Smooth muscle cell (in vitro differentiated cells): ENCODE measurements at regions not wholly inside any gene's neighbourhood (a gene's known extent, or its start where the extent isn't known, plus 50 kb on each side); places are given as distances from the start of the nearest gene placed in this dataset.

Experiments used
- DNase-seq: peaks from one replicate; lab custom pipeline; 2025; ENCODE audit not compliant: unreplicated experiment; lab: John Stamatoyannopoulos, UW
- H2AFZ ChIP-seq: fragments of 200-600 bp; sonication (generic); 2 replicates; pipeline ENCODE4 v1.6.0; 2016; ENCODE audit warnings: antibody characterized with exemption, low read depth, mild to moderate bottlenecking
- H3F3A ChIP-seq: fragments of 200-600 bp; sonication (generic); 2 replicates; pipeline ENCODE4 v1.6.0; 2017; ENCODE audit warnings: antibody characterized with exemption, low read depth
- H3K27ac ChIP-seq: fragments of 200-600 bp; sonication (generic); 2 replicates; pipeline ENCODE4 v1.5.1; 2016; ENCODE audit warnings: low read depth, mild to moderate bottlenecking
- H3K27me3 ChIP-seq: fragments of 200-600 bp; sonication (generic); 2 replicates; pipeline ENCODE4 v1.6.1; 2016; ENCODE audit warnings: low read depth, mild to moderate bottlenecking
- H3K36me3 ChIP-seq: fragments of 200-600 bp; sonication (generic); 2 replicates; pipeline ENCODE4 v1.5.1; 2016; ENCODE audit warnings: low read depth
- H3K4me1 ChIP-seq: fragments of 200-600 bp; sonication (generic); 2 replicates; pipeline ENCODE4 v1.5.1; 2016; ENCODE audit warnings: low read depth
- H3K4me2 ChIP-seq: fragments of 200-600 bp; sonication (generic); 2 replicates; pipeline ENCODE4 v1.6.0; 2016; ENCODE audit warnings: mild to moderate bottlenecking
- H3K4me3 ChIP-seq: fragments of 200-600 bp; sonication (generic); 2 replicates; pipeline ENCODE4 v1.5.1; 2016; ENCODE audit warnings: mild to moderate bottlenecking
- H3K79me2 ChIP-seq: fragments of 200-600 bp; sonication (generic); 2 replicates; pipeline ENCODE4 v1.6.0; 2016; ENCODE audit warnings: low read depth, mild to moderate bottlenecking
- H3K9ac ChIP-seq: fragments of 200-600 bp; sonication (generic); 2 replicates; pipeline ENCODE4 v1.6.0; 2016; ENCODE audit warnings: low read depth
- H3K9me3 ChIP-seq: fragments of 200-600 bp; sonication (generic); replicated peaks from 2 replicates; pipeline ENCODE4 v1.5.1; 2016; ENCODE audit warnings: low read depth
- H4K20me1 ChIP-seq: fragments of 200-600 bp; sonication (generic); 2 replicates; pipeline ENCODE4 v1.6.0; 2016; ENCODE audit warnings: low read depth
- WGBS: methylation state at CpG from one replicate; pipeline ENCODE4 v1.1.7; 2016; ENCODE audit warnings: low lambda C conversion rate; 5-methylcytosine and 5-hydroxymethylcytosine counted together
- TF ChIP-seq, protein P1 (sequence below): fragments of 200-600 bp; sonication (generic); IDR thresholded peaks from 2 replicates; pipeline ENCODE4 v1.5.1; 2017; ENCODE audit warnings: borderline replicate concordance, mild to moderate bottlenecking, antibody characterized with exemption; ENCODE audit not compliant: insufficient read depth, poor library complexity, severe bottlenecking

DNA sequence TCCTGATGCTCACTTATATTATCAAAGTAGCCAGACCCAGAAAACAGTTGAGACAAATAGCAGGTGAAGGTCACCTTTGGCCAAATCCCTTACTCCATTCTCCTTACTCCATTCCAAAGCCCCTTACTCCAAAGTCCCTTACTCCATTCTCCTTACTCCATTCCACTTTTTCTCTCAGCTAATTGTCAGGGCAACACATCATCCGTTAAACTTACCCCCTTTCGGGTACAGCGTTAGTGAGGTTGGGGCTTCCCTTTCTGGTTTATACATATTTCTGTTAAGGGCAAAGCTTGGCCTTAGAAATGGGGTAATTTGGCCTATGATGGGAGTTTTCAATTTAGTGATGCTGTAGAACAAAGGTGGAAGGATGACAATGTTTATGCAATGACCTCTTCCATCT, 111.8 kb upstream of the CCND2 start:
- Histone ChIP-seq H3K4me1 (no peaks in the 10 kb centered on the region), H3K27me3 (no peaks in the 10 kb centered on the region), H4K20me1 (no peaks in the 10 kb centered on the region), H2AFZ (no peak overlapping the region), H3K9ac (no peak overlapping the region), H3K79me2 (no peaks in the 10 kb centered on the region), H3K36me3 (no peaks in the 10 kb centered on the region), H3K9me3 (no peaks in the 10 kb centered on the region), H3K27ac (no peak overlapping the region), H3F3A (no peaks in the 10 kb centered on the region), H3K4me2 (no peak overlapping the region), H3K4me3 (no peak overlapping the region)
- no peak for DNase-seq
- 81% methylated on average over 3 of the region's 3 CpGs for WGBS
- TF ChIP-seq, protein P1, sequence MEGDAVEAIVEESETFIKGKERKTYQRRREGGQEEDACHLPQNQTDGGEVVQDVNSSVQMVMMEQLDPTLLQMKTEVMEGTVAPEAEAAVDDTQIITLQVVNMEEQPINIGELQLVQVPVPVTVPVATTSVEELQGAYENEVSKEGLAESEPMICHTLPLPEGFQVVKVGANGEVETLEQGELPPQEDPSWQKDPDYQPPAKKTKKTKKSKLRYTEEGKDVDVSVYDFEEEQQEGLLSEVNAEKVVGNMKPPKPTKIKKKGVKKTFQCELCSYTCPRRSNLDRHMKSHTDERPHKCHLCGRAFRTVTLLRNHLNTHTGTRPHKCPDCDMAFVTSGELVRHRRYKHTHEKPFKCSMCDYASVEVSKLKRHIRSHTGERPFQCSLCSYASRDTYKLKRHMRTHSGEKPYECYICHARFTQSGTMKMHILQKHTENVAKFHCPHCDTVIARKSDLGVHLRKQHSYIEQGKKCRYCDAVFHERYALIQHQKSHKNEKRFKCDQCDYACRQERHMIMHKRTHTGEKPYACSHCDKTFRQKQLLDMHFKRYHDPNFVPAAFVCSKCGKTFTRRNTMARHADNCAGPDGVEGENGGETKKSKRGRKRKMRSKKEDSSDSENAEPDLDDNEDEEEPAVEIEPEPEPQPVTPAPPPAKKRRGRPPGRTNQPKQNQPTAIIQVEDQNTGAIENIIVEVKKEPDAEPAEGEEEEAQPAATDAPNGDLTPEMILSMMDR, result no peak

DNA sequence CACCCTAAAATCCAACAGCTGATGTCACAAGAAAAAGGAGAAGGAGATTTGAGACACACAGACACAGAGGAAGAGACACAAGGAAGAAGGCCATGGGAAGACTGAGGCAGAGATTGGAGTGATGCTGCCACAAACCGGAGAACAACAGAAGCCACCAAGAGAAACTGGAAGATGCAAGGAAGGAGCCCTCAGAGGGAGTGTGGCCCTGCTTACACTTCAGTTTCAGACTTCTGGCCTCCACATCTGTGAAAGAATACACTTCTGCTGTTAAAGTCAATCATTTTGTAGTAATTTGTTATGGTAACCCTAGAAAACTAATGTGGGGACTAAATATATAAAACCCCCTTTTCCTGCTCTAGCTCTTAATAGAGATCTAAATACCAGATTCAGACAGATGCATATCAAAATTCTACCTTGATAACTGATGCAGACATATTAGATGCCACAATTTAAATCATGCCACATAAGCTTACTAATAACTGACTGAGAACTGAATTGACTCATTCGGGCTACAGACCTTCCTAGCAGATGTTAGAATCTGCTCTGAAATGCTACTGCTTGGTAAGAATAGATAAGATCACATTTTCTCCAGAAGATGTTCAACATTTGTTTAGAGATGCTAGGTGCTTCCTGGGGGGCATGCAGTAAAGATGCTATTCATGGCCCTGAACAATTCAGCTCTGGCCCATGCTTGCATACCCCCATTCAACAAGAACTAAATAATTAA, 113.1 kb upstream of the CCND2 start:
- Histone ChIP-seq H3K4me2 (no peak overlapping the region), H3K79me2 (no peaks in the 10 kb centered on the region), H2AFZ (no peak overlapping the region), H3K9ac (no peak overlapping the region), H4K20me1 (no peaks in the 10 kb centered on the region), H3K27me3 (no peaks in the 10 kb centered on the region), H3K4me3 (no peak overlapping the region), H3K27ac (no peak overlapping the region), H3F3A (no peaks in the 10 kb centered on the region), H3K36me3 (no peaks in the 10 kb centered on the region), H3K4me1 (no peaks in the 10 kb centered on the region), H3K9me3 (no peaks in the 10 kb centered on the region)
- DNase-seq, result no peak
- WGBS, result 92% methylated on average over 2 of the region's 2 CpGs
- TF ChIP-seq, protein P1, result no peak

DNA sequence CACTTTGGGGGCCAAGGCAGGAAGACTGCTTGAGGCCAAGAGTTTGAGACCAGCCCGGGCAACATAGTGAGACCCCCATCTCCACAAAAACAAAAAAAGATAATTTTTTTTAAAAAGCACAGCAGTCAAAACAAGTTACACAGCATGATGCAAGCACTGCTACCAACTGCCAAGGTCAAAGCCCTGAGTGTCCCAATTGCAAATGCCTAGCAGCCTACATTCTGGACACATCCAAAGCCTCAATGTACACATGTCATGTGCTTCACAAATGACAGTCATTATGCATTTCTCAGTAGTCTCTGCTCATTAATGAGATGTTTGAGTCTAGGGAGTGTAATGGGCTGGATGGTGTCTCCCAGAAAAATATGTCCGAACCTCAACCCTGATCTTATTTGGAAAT, 113.7 kb upstream of the CCND2 start:
- no peaks in the 10 kb centered on the region for H3K36me3 ChIP-seq
- no peak overlapping the region for H3K4me3 ChIP-seq
- H3K9me3 ChIP-seq, result no peaks in the 10 kb centered on the region
- H3F3A ChIP-seq, result no peaks in the 10 kb centered on the region
- no peak overlapping the region for H3K27ac ChIP-seq
- TF ChIP-seq, protein P1, result no peak
- no peaks in the 10 kb centered on the region for H4K20me1 ChIP-seq
- H3K4me1 ChIP-seq, result no peaks in the 10 kb centered on the region
- no peak overlapping the region for H3K9ac ChIP-seq
- 93% methylated on average over 2 of the region's 2 CpGs for WGBS
- H3K79me2 ChIP-seq, result no peaks in the 10 kb centered on the region
- DNase-seq, result no peak
- H3K27me3 ChIP-seq, result no peaks in the 10 kb centered on the region
- no peak overlapping the region for H3K4me2 ChIP-seq
- H2AFZ ChIP-seq, result no peak overlapping the region

DNA sequence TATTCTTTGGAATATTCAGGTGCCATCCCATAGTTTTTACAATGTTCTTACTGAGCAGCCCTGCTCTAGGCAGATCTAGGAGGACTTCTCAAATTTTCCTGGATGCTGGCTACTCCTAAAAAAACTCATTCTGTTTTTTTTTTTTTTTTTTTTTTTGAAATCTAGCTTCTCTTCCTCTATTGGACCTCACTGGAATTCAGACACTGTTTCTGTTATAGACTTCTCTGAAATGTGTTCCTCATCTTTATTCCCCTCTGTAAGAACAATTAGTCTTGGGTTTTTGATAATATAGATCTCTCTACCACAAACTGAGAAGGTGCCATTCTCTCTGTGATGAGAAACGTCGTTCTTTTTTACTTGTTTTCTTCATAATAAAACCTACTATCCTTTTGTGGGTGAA, 115.3 kb upstream of the CCND2 start:
- Histone ChIP-seq H3K27ac (no peak overlapping the region), H3K4me3 (no peak overlapping the region), H3K27me3 (no peaks in the 10 kb centered on the region), H2AFZ (no peak overlapping the region), H3F3A (no peaks in the 10 kb centered on the region), H3K4me2 (no peak overlapping the region), H3K79me2 (no peaks in the 10 kb centered on the region), H3K36me3 (no peaks in the 10 kb centered on the region), H3K9me3 (no peaks in the 10 kb centered on the region), H3K9ac (no peak overlapping the region), H4K20me1 (no peaks in the 10 kb centered on the region), H3K4me1 (no peaks in the 10 kb centered on the region)
- TF ChIP-seq, protein P1, result no peak
- WGBS, result 88% methylated on average over 2 of the region's 2 CpGs
- DNase-seq, result no peak
